NCI-H524 (cell line): ENCODE measurements at regions not wholly inside any gene's neighbourhood (a gene's known extent, or its start where the extent isn't known, plus 50 kb on each side); places are given as distances from the start of the nearest gene placed in this dataset.

Source experiments
- DNase-seq, 2 experiments: peaks; one replicate each; lab custom pipeline; 2025; lab: John Stamatoyannopoulos, UW

GRCh38 chr21:45338311-45339017 lies 50.8 kb upstream of the POFUT2 start:
- DNase-seq: no peak

GRCh38 chr21:45339421-45340402 lies 52.0 kb upstream of the POFUT2 start:
- DNase-seq: no peak

- DNase-seq: no peak
Observed at GRCh38 chr21:45340515-45340914, 52.8 kb upstream of the POFUT2 start.

GRCh38 chr21:45341261-45341660 lies 53.6 kb upstream of the POFUT2 start:
- DNase-seq: no peak

DNA sequence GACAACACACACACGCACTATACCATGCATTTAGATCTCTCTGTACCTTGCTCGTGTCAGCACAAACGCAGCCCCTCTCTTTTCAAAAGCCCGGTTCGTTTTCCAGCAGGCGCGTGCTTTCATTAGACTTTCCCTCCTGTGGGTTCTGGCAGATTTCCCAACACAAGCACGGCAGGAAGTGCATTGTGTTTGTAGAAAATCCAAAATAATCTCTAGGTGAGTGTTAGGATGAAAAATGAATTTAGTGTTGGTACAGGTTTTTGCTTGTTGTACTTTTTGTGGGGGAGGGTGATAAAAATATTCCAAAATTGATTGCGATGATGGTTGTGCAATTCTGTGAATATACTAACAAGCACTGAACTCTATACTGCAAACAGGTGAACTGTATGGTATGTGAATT lies 54.1 kb upstream of the POFUT2 start:
- no peak for DNase-seq

DNA sequence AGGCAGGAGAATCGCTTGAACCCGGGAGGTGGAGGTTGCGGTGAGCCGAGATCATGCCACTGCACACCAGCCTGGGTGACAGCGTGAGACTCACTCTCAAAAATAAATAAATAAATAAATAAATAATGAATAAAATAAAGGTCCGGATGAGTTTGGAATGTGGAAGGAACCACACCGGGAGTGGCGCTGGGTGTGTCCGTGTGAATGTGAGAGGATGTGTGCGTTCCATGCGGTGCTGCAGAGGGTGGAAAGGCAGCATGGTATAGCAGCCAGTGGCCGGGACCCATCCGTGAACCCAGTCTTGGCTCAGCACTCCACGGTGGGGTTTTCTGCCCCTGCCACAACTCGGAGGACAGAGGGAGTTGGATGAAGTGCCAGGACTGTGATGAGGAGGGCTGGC lies 56.2 kb upstream of the POFUT2 start:
- DNase-seq: no peak

DNA sequence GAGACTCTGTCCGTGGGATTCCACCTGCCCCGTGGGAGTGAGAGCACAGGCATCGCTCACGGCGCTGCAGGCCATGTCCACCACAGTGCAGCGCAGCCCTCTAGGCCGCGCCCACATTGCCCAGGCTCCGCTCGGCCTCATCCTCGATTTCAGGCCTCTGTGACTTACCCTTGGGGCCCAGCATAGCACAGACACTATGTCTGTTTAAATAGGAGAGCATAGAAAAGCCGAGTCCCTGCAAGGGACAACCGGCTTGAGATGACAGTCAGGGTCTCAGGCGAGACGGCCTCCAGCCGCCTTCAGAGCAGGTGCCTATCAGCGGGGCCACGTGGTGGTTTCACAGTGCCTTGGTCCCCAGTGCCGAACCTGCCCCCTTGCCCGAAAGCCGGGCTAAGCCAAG lies 56.9 kb upstream of the POFUT2 start:
- no peak for DNase-seq

DNA sequence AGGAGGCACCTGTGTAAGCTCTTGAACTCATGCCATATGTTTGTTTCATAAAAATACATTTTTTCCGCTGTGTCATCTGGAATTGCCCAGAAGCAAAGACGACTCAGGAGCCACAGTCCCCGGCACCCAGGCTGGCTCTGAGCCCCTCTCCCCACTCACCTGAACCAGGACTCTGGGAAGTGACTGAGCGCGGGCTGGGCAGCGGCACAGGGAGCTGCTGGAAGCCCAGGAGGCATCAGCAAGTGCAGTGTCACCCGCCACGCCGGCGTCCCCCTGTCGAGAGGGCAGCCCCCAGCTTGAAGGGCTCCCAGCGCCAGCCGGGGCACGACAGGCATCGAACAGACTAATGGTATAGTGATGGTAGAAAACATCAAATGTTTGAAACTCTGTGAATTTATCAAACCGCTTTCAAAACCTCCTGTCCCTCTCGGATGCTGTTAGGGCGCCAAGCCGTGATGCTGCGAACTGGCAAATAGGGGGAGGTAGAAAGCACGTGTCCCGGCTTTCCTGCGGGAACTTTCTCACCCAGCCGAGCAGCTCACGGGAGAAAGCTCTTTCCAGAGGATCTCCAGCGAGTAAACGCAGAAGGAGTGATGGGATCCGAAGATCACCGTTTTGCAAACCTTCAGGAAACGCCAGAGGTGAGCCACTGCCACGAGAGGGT lies 57.8 kb upstream of the COL18A1 start:
- DNase-seq: peak; percentile 5 to 42

DNA sequence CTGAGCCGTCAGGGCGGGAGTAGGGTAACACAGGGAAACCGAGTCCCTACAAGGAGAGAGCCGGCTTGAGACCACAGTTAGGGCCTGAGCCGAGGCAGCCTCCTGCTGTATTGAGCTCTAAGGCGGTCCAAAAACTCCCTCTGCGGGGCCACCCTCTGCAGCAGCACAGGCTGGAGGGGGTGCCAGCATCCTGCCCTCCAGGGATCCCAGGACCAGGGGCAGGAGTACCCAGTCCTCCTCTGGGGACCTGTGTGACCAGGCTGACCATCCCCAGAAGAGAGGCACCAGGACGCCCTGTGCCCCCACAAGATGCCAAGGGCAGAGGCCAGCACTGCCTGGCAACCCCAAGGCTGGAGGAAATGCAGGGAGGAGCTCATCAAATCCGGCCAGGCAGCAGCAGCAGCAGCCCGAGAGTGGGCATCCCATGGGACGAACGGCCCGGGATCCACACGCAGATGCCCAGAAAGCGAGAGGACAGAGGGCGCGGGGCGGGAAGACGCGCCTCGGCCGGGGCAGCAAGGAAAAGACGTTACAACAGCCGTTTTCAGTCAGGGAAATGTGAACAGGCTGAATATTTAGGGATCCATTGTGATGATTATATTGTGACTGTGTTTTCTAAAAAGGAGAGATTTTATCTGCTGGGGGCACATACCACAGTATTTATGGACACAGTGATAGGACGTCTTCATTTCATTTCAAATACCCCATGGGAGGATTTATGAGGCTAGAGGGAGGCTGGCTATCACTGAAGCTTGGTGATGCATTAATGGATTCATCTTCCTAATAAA lies 57.1 kb upstream of the COL18A1 start:
- DNase-seq: peak in 1 of 2 experiments; percentile 27

GRCh38 chr21:45348591-45349327 lies 56.2 kb upstream of the COL18A1 start:
- no peak for DNase-seq

DNA sequence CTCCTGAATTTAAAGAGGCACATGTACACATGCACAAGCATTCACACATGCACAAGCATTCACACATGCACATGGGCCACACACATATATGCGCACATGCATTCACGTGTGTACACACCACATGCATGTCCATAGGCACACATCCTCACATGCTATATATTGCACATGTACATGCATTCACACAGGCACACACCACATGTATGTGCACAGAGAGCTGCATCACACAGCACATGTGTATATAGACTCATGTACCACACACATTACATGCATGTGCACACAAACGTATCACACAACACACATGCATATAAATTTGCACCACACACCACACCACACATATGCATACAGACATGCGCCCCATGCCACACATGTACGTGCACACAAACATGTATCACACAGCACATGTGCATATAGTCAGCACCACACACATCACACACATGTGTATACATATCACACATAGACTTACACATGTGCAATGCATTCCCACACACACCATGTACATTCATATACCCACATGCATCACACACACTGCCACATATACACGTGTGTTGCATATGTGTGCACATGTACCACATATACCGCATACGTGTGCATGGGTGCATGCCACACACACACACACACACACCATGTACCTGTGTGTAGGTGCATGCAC lies 54.6 kb upstream of the COL18A1 start:
- no peak for DNase-seq

- DNase-seq: no peak
Observed at GRCh38 chr21:45351061-45351460, 53.9 kb upstream of the COL18A1 start.

DNA sequence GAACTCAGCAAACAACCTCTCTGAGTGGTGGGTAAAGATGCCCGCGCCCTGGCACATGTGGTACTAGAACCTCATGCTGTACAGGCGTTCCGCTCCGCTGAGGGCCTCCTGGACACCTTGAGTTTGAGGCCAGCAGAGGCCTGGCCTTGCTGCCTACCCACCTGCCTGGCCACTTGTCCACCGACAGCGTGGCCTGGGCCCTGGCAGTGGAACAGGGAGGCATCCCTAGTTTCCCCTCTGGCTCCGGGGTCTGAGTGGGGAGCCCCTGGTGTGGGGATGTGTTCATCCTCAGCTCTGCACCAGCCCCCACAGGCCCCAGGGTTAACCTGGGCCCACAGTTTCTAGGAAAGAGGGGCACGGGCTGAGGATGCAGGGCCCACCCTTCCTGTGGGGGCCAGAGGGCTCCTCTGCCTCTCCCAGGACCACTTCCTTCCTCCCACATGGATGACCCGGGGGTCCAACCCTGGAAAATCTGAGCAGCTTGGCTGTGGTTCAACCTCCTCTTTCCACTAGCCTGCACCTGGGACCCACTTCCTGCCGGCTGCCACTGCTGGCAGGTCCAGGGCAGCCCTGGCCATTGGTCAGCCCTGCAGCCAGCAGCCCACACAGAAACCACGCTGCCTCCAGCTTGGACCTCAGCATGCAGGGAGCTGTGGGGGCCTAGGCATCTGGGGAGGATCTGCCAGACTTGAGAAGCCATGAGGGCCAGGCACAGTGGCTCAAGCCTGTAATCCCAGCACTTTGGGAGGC lies 53.3 kb upstream of the COL18A1 start:
- no peak for DNase-seq

DNA sequence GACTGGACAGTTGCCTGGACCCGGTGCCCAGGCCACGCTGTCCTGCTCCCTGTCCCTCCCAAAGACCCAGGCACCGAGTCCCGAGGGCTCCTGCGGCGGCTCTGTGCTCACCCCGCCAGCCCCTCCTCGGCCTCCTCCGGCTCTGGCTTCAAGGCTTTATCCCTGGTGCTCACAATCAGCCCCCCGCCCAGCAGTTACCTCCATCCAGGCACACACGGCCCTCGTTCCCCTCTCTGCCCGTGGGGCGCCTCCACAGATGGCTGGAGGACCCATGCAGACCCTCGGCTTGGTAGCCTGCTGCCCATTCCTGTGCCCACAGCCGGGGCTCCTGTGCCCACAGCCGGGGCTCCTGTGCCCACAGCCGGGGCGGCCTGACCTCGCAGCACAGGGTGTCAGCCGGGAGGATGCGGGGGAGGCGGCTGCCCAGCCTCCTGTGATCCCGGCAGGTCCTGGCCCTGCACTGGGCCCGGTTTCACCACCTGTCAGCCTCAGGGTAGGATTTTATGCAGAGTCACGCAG lies 52.3 kb upstream of the COL18A1 start:
- no peak for DNase-seq

DNA sequence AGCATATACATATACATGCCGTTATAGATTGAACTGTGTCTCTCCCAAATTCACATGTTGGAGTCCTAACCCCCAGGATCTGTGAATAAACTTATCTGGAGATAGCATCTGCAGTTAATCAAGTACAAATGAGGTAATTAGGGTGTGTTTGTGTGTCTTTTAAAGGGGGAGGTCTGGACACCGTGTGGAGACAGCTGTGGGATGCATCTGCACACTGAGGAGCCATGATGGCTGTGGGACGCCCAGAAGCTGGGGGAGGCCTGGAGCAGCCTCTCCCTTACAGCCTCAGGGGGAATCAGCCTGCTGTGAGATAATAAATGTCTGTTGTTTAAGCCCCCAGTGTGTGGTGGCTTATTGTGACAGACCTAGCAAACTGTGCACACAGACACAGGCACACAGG lies 51.8 kb upstream of the COL18A1 start:
- DNase-seq: no peak

DNA sequence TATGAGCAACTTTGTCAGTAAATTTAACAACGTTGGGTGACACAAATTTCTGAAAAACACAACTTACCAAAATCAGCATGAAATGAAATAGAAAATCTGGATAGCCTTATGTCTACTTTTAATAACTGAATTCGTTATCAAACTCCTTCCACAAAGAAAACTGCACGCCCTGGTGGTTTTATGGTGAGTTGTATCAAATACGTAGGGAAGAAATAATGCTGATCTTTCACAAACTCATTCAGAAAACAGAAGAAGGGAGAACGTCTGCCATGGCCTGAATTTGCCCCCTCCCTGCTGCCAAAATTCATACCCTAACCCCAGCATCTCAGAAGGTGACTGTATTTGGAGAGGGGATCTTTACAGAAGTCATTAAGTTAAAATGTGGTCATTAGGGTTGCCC lies 50.0 kb upstream of the COL18A1 start:
- no peak for DNase-seq
